Suprapubic skin (tissue), 3 donors: ENCODE measurements at regions not wholly inside any gene's neighbourhood (a gene's known extent, or its start where the extent isn't known, plus 50 kb on each side); places are given as distances from the start of the nearest gene placed in this dataset.

ENCODE experiments used
- CTCF ChIP-seq, 2 donors: fragments of 200-600 bp in 1 of 2; fragments of 450-650 bp in 1 of 2; sonication (generic) in 1 of 2; IDR thresholded peaks; one replicate each; pipeline ENCODE4 v1.5.1; 2016 to 2019; ENCODE audit warnings: antibody characterized with exemption in 2 of 2, mild to moderate bottlenecking in 1 of 2, moderate library complexity in 1 of 2
- POLR2A ChIP-seq, 2 donors: fragments of 450-650 bp; IDR thresholded peaks; one replicate each; pipeline ENCODE4 v1.6.1; 2017; ENCODE audit warnings: antibody characterized with exemption in 2 of 2, mild to moderate bottlenecking in 2 of 2, moderate library complexity in 2 of 2

GRCh38 chr21:18000981-18001686, 182.0 kb upstream of the C21orf91 start:
- TF ChIP-seq CTCF (IDR thresholded peaks at IDR 0.05) (no peak), POLR2A (IDR thresholded peaks at IDR 0.05) (no peak)
